Osteoblast (primary cell): ENCODE measurements at regions not wholly inside any gene's neighbourhood (a gene's known extent, or its start where the extent isn't known, plus 50 kb on each side); places are given as distances from the start of the nearest gene placed in this dataset.

Source experiments
- DNase-seq: peaks from one replicate; pipeline ENCODE4 v3.0.0; 2011; ENCODE audit warnings: low spot score, mixed read lengths; ENCODE audit not compliant: insufficient read length; ENCODE audit errors: missing footprints
- H2AFZ ChIP-seq: 2 replicates; pipeline ENCODE4 v1.6.0; 2011; ENCODE audit warnings: mild to moderate bottlenecking, low read length
- H3K27ac ChIP-seq: 2 replicates; pipeline ENCODE4 v1.5.1; 2011; ENCODE audit warnings: mild to moderate bottlenecking, low read depth, low read length, moderate library complexity
- H3K27me3 ChIP-seq: 2 replicates; pipeline ENCODE4 v1.6.0; 2012; ENCODE audit warnings: mild to moderate bottlenecking, control low read depth, inconsistent platforms, low read length, moderate library complexity; ENCODE audit not compliant: insufficient read depth
- H3K36me3 ChIP-seq: 2 replicates; pipeline ENCODE4 v1.5.1; 2011; ENCODE audit warnings: mild to moderate bottlenecking, low read length, control low read depth, moderate library complexity; ENCODE audit not compliant: insufficient read depth
- H3K4me1 ChIP-seq: 2 replicates; pipeline ENCODE4 v1.5.1; 2011; ENCODE audit warnings: mild to moderate bottlenecking, low read length, control low read depth, moderate library complexity; ENCODE audit not compliant: insufficient read depth
- H3K4me2 ChIP-seq: 2 replicates; pipeline ENCODE4 v1.6.0; 2011; ENCODE audit warnings: mild to moderate bottlenecking, low read length; ENCODE audit not compliant: insufficient read depth
- H3K4me3 ChIP-seq: fragments of 200-600 bp; sonication (generic); 3 replicates; pipeline ENCODE4 v1.5.1; 2012; ENCODE audit warnings: mild to moderate bottlenecking, low read length, inconsistent platforms; ENCODE audit not compliant: insufficient read depth
- H3K79me2 ChIP-seq: 2 replicates; pipeline ENCODE4 v1.6.0; 2012; ENCODE audit warnings: mild to moderate bottlenecking, low read length, control low read depth, inconsistent platforms; ENCODE audit not compliant: insufficient read depth
- H3K9me3 ChIP-seq: 2 replicates; pipeline ENCODE4 v1.5.1; 2011; ENCODE audit warnings: low read depth, low read length, control low read depth
- H4K20me1 ChIP-seq: 2 replicates; pipeline ENCODE4 v1.6.0; 2012; ENCODE audit warnings: mild to moderate bottlenecking, low read length, control low read depth; ENCODE audit not compliant: insufficient read depth
- CTCF ChIP-seq: IDR thresholded peaks from 2 replicates; pipeline ENCODE4 v1.5.1; 2011; ENCODE audit warnings: mild to moderate bottlenecking, low read depth, low read length, moderate library complexity; ENCODE audit errors: extremely low read depth

- Histone ChIP-seq H3K27ac (no peak overlapping the region), H3K79me2 (no peaks in the 10 kb centered on the region), H3K4me3 (no peak overlapping the region), H3K36me3 (no peaks in the 10 kb centered on the region), H4K20me1 (no peaks in the 10 kb centered on the region), H3K27me3 (no peaks in the 10 kb centered on the region), H3K4me1 (no peaks in the 10 kb centered on the region), H2AFZ (no peak overlapping the region), H3K9me3 (no peaks in the 10 kb centered on the region), H3K4me2 (no peak overlapping the region)
- no peak for DNase-seq
- no peak for TF ChIP-seq CTCF
Measured at GRCh38 chr9:82563841-82564240, 499.1 kb downstream of the RASEF start.

- Histone ChIP-seq H3K9me3 (no peaks in the 10 kb centered on the region), H3K27me3 (no peaks in the 10 kb centered on the region), H3K4me3 (no peak overlapping the region), H3K36me3 (no peaks in the 10 kb centered on the region), H2AFZ (no peak overlapping the region), H3K27ac (no peak overlapping the region), H3K79me2 (no peaks in the 10 kb centered on the region), H4K20me1 (no peaks in the 10 kb centered on the region), H3K4me2 (no peak overlapping the region), H3K4me1 (no peaks in the 10 kb centered on the region)
- DNase-seq, result no peak
- TF ChIP-seq CTCF, result no peak
Measured at GRCh38 chr9:82565188-82565969, 497.6 kb downstream of the RASEF start.

GRCh38 chr9:82567953-82568352 is 495.0 kb downstream of the RASEF start:
- no peaks in the 10 kb centered on the region for H4K20me1 ChIP-seq
- no peaks in the 10 kb centered on the region for H3K36me3 ChIP-seq
- H3K79me2 ChIP-seq, result no peaks in the 10 kb centered on the region
- no peak overlapping the region for H2AFZ ChIP-seq
- H3K4me2 ChIP-seq, result no peak overlapping the region
- H3K9me3 ChIP-seq, result no peaks in the 10 kb centered on the region
- DNase-seq, result no peak
- no peaks in the 10 kb centered on the region for H3K4me1 ChIP-seq
- TF ChIP-seq CTCF, result no peak
- no peak overlapping the region for H3K27ac ChIP-seq
- no peaks in the 10 kb centered on the region for H3K27me3 ChIP-seq
- no peak overlapping the region for H3K4me3 ChIP-seq

GRCh38 chr9:82570226-82570625 is 492.7 kb downstream of the RASEF start:
- Histone ChIP-seq H3K4me3 (no peak overlapping the region), H3K27me3 (no peaks in the 10 kb centered on the region), H3K4me2 (no peak overlapping the region), H2AFZ (no peak overlapping the region), H3K9me3 (peaks cover 3% of the 10 kb centered on the region), H3K36me3 (no peaks in the 10 kb centered on the region), H3K79me2 (no peaks in the 10 kb centered on the region), H4K20me1 (no peaks in the 10 kb centered on the region), H3K4me1 (no peaks in the 10 kb centered on the region), H3K27ac (no peak overlapping the region)
- peak; percentile 40 for TF ChIP-seq CTCF
- DNase-seq, result no peak
